ENCODE measurements at regions not wholly inside any gene's neighbourhood (a gene's known extent, or its start where the extent isn't known, plus 50 kb on each side); places are given as distances from the start of the nearest gene placed in this dataset.
"Not testable (repeated sequence)": the region's sequence is repeated elsewhere in the genome, so short reads cannot be mapped to it uniquely, and the experiment has no call there.

GRCh38 chr1:60699325-60699724 lies 383.0 kb upstream of the NFIA start:
- no peak for DNase-seq
- H3K4me1 ChIP-seq (ENCODE audit: control insufficient read depth, insufficient read depth, low read length), result no peaks in the 10 kb centered on the region
- WGBS (ENCODE audit: insufficient coverage, low lambda C conversion rate), result no CpG with 5 or more reads among the region's 3 CpGs
- H3K27ac ChIP-seq (ENCODE audit: low read length), result no peak overlapping the region
- H3K27me3 ChIP-seq (ENCODE audit: control insufficient read depth, insufficient read depth, low read length), result peaks cover 2% of the 10 kb centered on the region
- H3K4me3 ChIP-seq (ENCODE audit: low read length), result no peak overlapping the region
- no peaks in the 10 kb centered on the region for H3K9me3 ChIP-seq (ENCODE audit: control insufficient read depth, low read depth, low read length)
- H3K36me3 ChIP-seq (ENCODE audit: control insufficient read depth, insufficient read depth, low read length), result no peaks in the 10 kb centered on the region

GRCh38 chr1:60697204-60697994 lies 385.0 kb upstream of the NFIA start:
- WGBS (ENCODE audit: insufficient coverage, low lambda C conversion rate), result 86% methylated on average over 1 of the region's 4 CpGs
- no peak overlapping the region for H3K4me3 ChIP-seq (ENCODE audit: low read length)
- H3K4me1 ChIP-seq (ENCODE audit: control insufficient read depth, insufficient read depth, low read length), result no peaks in the 10 kb centered on the region
- no peaks in the 10 kb centered on the region for H3K36me3 ChIP-seq (ENCODE audit: control insufficient read depth, insufficient read depth, low read length)
- peak; percentile 3 to 5 for DNase-seq
- no peak overlapping the region for H3K27ac ChIP-seq (ENCODE audit: low read length)
- no peaks in the 10 kb centered on the region for H3K9me3 ChIP-seq (ENCODE audit: control insufficient read depth, low read depth, low read length)
- H3K27me3 ChIP-seq (ENCODE audit: control insufficient read depth, insufficient read depth, low read length), result peaks cover 2% of the 10 kb centered on the region

GRCh38 chr1:60696512-60696911 lies 385.8 kb upstream of the NFIA start:
- whole genome bisulfite sequencing (ENCODE audit: insufficient coverage, low lambda C conversion rate), result no CpG with 5 or more reads among the region's 1 CpG

GRCh38 chr1:60695716-60696171 lies 386.6 kb upstream of the NFIA start:
- Histone ChIP-seq H3K36me3 (ENCODE audit: control insufficient read depth, insufficient read depth, low read length) (no peaks in the 10 kb centered on the region), H3K4me1 (ENCODE audit: control insufficient read depth, insufficient read depth, low read length) (no peaks in the 10 kb centered on the region), H3K9me3 (ENCODE audit: control insufficient read depth, low read depth, low read length) (no peaks in the 10 kb centered on the region), H3K4me3 (ENCODE audit: low read length) (no peak overlapping the region), H3K27ac (ENCODE audit: low read length) (no peak overlapping the region), H3K27me3 (ENCODE audit: control insufficient read depth, insufficient read depth, low read length) (peaks cover 2% of the 10 kb centered on the region)
- WGBS (ENCODE audit: insufficient coverage, low lambda C conversion rate), result 89% methylated on average over 1 of the region's 6 CpGs
- no peak for DNase-seq

More at GRCh38 chr1:60696512-60696911, 385.8 kb upstream of the NFIA start:
- no peaks in the 10 kb centered on the region for H3K9me3 ChIP-seq (ENCODE audit: control insufficient read depth, low read depth, low read length)
- no peaks in the 10 kb centered on the region for H3K36me3 ChIP-seq (ENCODE audit: control insufficient read depth, insufficient read depth, low read length)
- peaks cover 2% of the 10 kb centered on the region for H3K27me3 ChIP-seq (ENCODE audit: control insufficient read depth, insufficient read depth, low read length)
- H3K27ac ChIP-seq (ENCODE audit: low read length), result no peak overlapping the region
- no peaks in the 10 kb centered on the region for H3K4me1 ChIP-seq (ENCODE audit: control insufficient read depth, insufficient read depth, low read length)
- H3K4me3 ChIP-seq (ENCODE audit: low read length), result no peak overlapping the region
- DNase-seq, result no peak

GRCh38 chr1:60694980-60695379 lies 387.4 kb upstream of the NFIA start:
- H3K4me3 ChIP-seq (ENCODE audit: low read length), result no peak overlapping the region
- no CpG with 5 or more reads among the region's 4 CpGs for WGBS (ENCODE audit: insufficient coverage, low lambda C conversion rate)

GRCh38 chr1:60692031-60692430 lies 390.3 kb upstream of the NFIA start:
- H3K9me3 ChIP-seq (ENCODE audit: control insufficient read depth, low read depth, low read length), result peaks cover 2% of the 10 kb centered on the region
- H3K4me1 ChIP-seq (ENCODE audit: control insufficient read depth, insufficient read depth, low read length), result no peaks in the 10 kb centered on the region
- H3K36me3 ChIP-seq (ENCODE audit: control insufficient read depth, insufficient read depth, low read length), result no peaks in the 10 kb centered on the region
- H3K27me3 ChIP-seq (ENCODE audit: control insufficient read depth, insufficient read depth, low read length), result no peaks in the 10 kb centered on the region
- no peak for DNase-seq
- no peak overlapping the region for H3K4me3 ChIP-seq (ENCODE audit: low read length)
- H3K27ac ChIP-seq (ENCODE audit: low read length), result no peak overlapping the region

More at GRCh38 chr1:60694980-60695379, 387.4 kb upstream of the NFIA start:
- Histone ChIP-seq H3K4me1 (ENCODE audit: control insufficient read depth, insufficient read depth, low read length) (no peaks in the 10 kb centered on the region), H3K9me3 (ENCODE audit: control insufficient read depth, low read depth, low read length) (no peaks in the 10 kb centered on the region), H3K36me3 (ENCODE audit: control insufficient read depth, insufficient read depth, low read length) (no peaks in the 10 kb centered on the region), H3K27me3 (ENCODE audit: control insufficient read depth, insufficient read depth, low read length) (peaks cover 2% of the 10 kb centered on the region), H3K27ac (ENCODE audit: low read length) (no peak overlapping the region)
- DNase-seq, result no peak

- H3K36me3 ChIP-seq (ENCODE audit: control insufficient read depth, insufficient read depth, low read length); H3K4me1 ChIP-seq (ENCODE audit: control insufficient read depth, insufficient read depth, low read length); DNase-seq; H3K9me3 ChIP-seq (ENCODE audit: control insufficient read depth, low read depth, low read length); H3K4me3 ChIP-seq (ENCODE audit: low read length); H3K27ac ChIP-seq (ENCODE audit: low read length); H3K27me3 ChIP-seq (ENCODE audit: control insufficient read depth, insufficient read depth, low read length): not testable (repeated sequence)
- WGBS (ENCODE audit: insufficient coverage, low lambda C conversion rate), result 80% methylated on average over 1 of the region's 2 CpGs
These were observed 394.1 kb upstream of the NFIA start for GRCh38 chr1:60688221-60688620.

- no peak for DNase-seq
- WGBS (ENCODE audit: insufficient coverage, low lambda C conversion rate), result 53% methylated on average over 2 of the region's 2 CpGs
- Histone ChIP-seq H3K4me1 (ENCODE audit: control insufficient read depth, insufficient read depth, low read length) (no peaks in the 10 kb centered on the region), H3K27ac (ENCODE audit: low read length) (no peak overlapping the region), H3K9me3 (ENCODE audit: control insufficient read depth, low read depth, low read length) (no peaks in the 10 kb centered on the region), H3K36me3 (ENCODE audit: control insufficient read depth, insufficient read depth, low read length) (no peaks in the 10 kb centered on the region), H3K27me3 (ENCODE audit: control insufficient read depth, insufficient read depth, low read length) (no peaks in the 10 kb centered on the region), H3K4me3 (ENCODE audit: low read length) (no peak overlapping the region)
These were observed 401.1 kb upstream of the NFIA start for GRCh38 chr1:60681095-60681860.

- Histone ChIP-seq H3K4me3 (ENCODE audit: low read length) (no peak overlapping the region), H3K4me1 (ENCODE audit: control insufficient read depth, insufficient read depth, low read length) (no peaks in the 10 kb centered on the region), H3K36me3 (ENCODE audit: control insufficient read depth, insufficient read depth, low read length) (no peaks in the 10 kb centered on the region), H3K27ac (ENCODE audit: low read length) (no peak overlapping the region), H3K27me3 (ENCODE audit: control insufficient read depth, insufficient read depth, low read length) (no peaks in the 10 kb centered on the region), H3K9me3 (ENCODE audit: control insufficient read depth, low read depth, low read length) (no peaks in the 10 kb centered on the region)
- no peak for DNase-seq
- WGBS (ENCODE audit: insufficient coverage, low lambda C conversion rate), result 72% methylated on average over 2 of the region's 7 CpGs
These were observed 402.6 kb upstream of the NFIA start for GRCh38 chr1:60679524-60680375.

- Histone ChIP-seq H3K9me3 (ENCODE audit: control insufficient read depth, low read depth, low read length) (no peaks in the 10 kb centered on the region), H3K36me3 (ENCODE audit: control insufficient read depth, insufficient read depth, low read length) (no peaks in the 10 kb centered on the region), H3K4me3 (ENCODE audit: low read length) (no peak overlapping the region), H3K27me3 (ENCODE audit: control insufficient read depth, insufficient read depth, low read length) (no peaks in the 10 kb centered on the region), H3K27ac (ENCODE audit: low read length) (no peak overlapping the region), H3K4me1 (ENCODE audit: control insufficient read depth, insufficient read depth, low read length) (no peaks in the 10 kb centered on the region)
- WGBS (ENCODE audit: insufficient coverage, low lambda C conversion rate), result 80% methylated on average over 1 of the region's 2 CpGs
- no peak for DNase-seq
These were observed 403.6 kb upstream of the NFIA start for GRCh38 chr1:60678802-60679201.

Data from large intestine (tissue), 3 donors.